DND-41 (cell line): ENCODE measurements at regions not wholly inside any gene's neighbourhood (a gene's known extent, or its start where the extent isn't known, plus 50 kb on each side); places are given as distances from the start of the nearest gene placed in this dataset.

Experiments
- ATAC-seq: fragments of 200-7000 bp; cut with Tn5 transposase; 3 replicates; pipeline ENCODE4 v1.9.1; 2021; ENCODE audit warnings: low read depth; ENCODE audit not compliant: insufficient read depth
- DNase-seq: peaks from one replicate; pipeline ENCODE4 v3.0.0-alpha.2; 2020
- H2AFZ ChIP-seq: 2 replicates; pipeline ENCODE4 v1.6.0; 2012; ENCODE audit warnings: low read depth, low read length
- H3K27ac ChIP-seq: 2 replicates; pipeline ENCODE4 v1.5.1; 2012; ENCODE audit warnings: low read length, inconsistent platforms
- H3K27me3 ChIP-seq: fragments of 200-600 bp; sonication (generic); 2 replicates; pipeline ENCODE4 v1.6.0; 2012; ENCODE audit warnings: low read length, mild to moderate bottlenecking, inconsistent platforms; ENCODE audit not compliant: insufficient read depth, poor library complexity
- H3K36me3 ChIP-seq: 2 replicates; pipeline ENCODE4 v1.5.1; 2012; ENCODE audit warnings: low read length, inconsistent platforms; ENCODE audit not compliant: insufficient read depth
- H3K4me1 ChIP-seq: 2 replicates; pipeline ENCODE4 v1.5.1; 2012; ENCODE audit warnings: mild to moderate bottlenecking, low read length; ENCODE audit not compliant: insufficient read depth
- H3K4me2 ChIP-seq: 2 replicates; pipeline ENCODE4 v1.6.0; 2012; ENCODE audit warnings: mild to moderate bottlenecking, moderate library complexity, low read length, inconsistent platforms; ENCODE audit not compliant: insufficient read depth
- H3K4me3 ChIP-seq, 2 experiments: fragments of 200-600 bp in 1 of 2; shearing (Covaris generic) in 1 of 2; 2 replicates each; pipeline ENCODE4 v1.5.1; 2012 to 2016; ENCODE audit warnings: inconsistent platforms in 2 of 2, low read length in 2 of 2, mild to moderate bottlenecking in 2 of 2, low read depth in 1 of 2, moderate library complexity in 1 of 2
- H3K79me2 ChIP-seq: 2 replicates; pipeline ENCODE4 v1.6.0; 2012; ENCODE audit warnings: low read length, inconsistent platforms; ENCODE audit not compliant: insufficient read depth
- H3K9ac ChIP-seq: 2 replicates; pipeline ENCODE4 v1.6.0; 2012; ENCODE audit warnings: low read depth, mild to moderate bottlenecking, inconsistent platforms, low read length, moderate library complexity
- H3K9me3 ChIP-seq: 2 replicates; pipeline ENCODE4 v1.5.1; 2012; ENCODE audit warnings: low read length, moderate library complexity, mild to moderate bottlenecking, inconsistent platforms; ENCODE audit not compliant: insufficient read depth, severe bottlenecking
- H4K20me1 ChIP-seq: 2 replicates; pipeline ENCODE4 v1.6.0; 2012; ENCODE audit warnings: low read length; ENCODE audit not compliant: insufficient read depth
- EZH2 ChIP-seq: IDR thresholded peaks from 3 replicates; pipeline ENCODE4 v1.6.1; 2012; ENCODE audit warnings: borderline replicate concordance, low read depth, mild to moderate bottlenecking, moderate library complexity, low read length, inconsistent platforms; ENCODE audit not compliant: severe bottlenecking
- TF ChIP-seq, protein P1 (sequence below): IDR thresholded peaks from 2 replicates; pipeline ENCODE4 v1.5.1; 2012; ENCODE audit warnings: borderline replicate concordance, low read length, moderate library complexity, mild to moderate bottlenecking; ENCODE audit not compliant: poor library complexity, severe bottlenecking; ENCODE audit errors: extremely low read depth

DNA sequence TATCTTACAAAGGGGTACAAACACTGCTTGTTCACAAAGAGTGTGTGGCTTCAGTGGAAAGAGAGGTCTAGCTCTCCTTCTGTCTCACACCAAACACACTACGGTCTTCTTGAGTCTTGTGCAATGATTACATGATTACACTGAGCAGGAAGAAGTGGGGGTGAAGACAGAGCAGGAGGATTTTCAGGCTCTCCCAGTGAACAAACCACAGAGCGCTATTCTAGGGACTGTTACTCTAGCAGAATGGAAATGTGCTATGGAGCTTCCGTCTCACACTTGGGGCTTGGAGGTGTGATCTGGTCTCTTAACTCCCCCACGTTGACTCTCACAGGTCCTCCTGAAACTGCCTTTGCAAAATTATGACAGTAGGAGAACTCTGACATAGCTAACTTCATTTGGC is 203.4 kb downstream of the MYLK4 start:
- Histone ChIP-seq H2AFZ (no peak overlapping the region), H3K79me2 (no peaks in the 10 kb centered on the region), H3K9ac (no peak overlapping the region), H3K27me3 (peaks cover 3% of the 10 kb centered on the region), H3K4me3 (no peak overlapping the region), H3K4me2 (no peak overlapping the region), H3K4me1 (peaks cover 19% of the 10 kb centered on the region), H3K27ac (no peak overlapping the region), H3K9me3 (peaks cover 12% of the 10 kb centered on the region), H4K20me1 (peaks cover 10% of the 10 kb centered on the region; the same call in 1 of the 2 replicates), H3K36me3 (no peaks in the 10 kb centered on the region)
- ATAC-seq, result no peak
- TF ChIP-seq, protein P1, sequence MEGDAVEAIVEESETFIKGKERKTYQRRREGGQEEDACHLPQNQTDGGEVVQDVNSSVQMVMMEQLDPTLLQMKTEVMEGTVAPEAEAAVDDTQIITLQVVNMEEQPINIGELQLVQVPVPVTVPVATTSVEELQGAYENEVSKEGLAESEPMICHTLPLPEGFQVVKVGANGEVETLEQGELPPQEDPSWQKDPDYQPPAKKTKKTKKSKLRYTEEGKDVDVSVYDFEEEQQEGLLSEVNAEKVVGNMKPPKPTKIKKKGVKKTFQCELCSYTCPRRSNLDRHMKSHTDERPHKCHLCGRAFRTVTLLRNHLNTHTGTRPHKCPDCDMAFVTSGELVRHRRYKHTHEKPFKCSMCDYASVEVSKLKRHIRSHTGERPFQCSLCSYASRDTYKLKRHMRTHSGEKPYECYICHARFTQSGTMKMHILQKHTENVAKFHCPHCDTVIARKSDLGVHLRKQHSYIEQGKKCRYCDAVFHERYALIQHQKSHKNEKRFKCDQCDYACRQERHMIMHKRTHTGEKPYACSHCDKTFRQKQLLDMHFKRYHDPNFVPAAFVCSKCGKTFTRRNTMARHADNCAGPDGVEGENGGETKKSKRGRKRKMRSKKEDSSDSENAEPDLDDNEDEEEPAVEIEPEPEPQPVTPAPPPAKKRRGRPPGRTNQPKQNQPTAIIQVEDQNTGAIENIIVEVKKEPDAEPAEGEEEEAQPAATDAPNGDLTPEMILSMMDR, result no peak
- TF ChIP-seq EZH2, result no peak
- no peak for DNase-seq

DNA sequence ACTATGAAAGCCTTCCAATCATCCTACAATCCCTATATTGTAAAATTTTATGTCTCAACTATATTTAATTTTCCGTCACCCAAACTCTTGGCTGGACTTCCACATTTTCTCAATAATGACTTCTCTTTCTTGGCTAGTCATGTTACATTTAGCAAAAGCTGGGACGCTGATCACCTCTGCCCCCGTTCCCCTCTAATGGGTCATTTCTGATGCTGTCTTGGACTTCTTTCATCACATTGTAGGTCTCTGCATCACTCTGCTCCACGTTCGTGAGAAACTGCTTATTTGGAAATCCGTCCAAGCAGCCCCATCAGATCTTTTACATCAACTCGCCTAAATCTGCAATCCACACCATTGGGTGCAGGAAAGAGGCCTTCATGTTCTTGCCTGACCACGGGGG is 203.8 kb downstream of the MYLK4 start:
- Histone ChIP-seq H4K20me1 (peaks cover 12% of the 10 kb centered on the region; the same call in 1 of the 2 replicates), H3K79me2 (no peaks in the 10 kb centered on the region), H3K36me3 (no peaks in the 10 kb centered on the region), H3K27ac (no peak overlapping the region), H3K4me2 (no peak overlapping the region), H3K4me3 (no peak overlapping the region), H3K9ac (no peak overlapping the region), H3K4me1 (peaks cover 23% of the 10 kb centered on the region), H2AFZ (no peak overlapping the region), H3K27me3 (peaks cover 3% of the 10 kb centered on the region), H3K9me3 (peaks cover 12% of the 10 kb centered on the region)
- no peak for ATAC-seq
- no peak for DNase-seq
- no peak for TF ChIP-seq EZH2
- TF ChIP-seq, protein P1, result no peak

DNA sequence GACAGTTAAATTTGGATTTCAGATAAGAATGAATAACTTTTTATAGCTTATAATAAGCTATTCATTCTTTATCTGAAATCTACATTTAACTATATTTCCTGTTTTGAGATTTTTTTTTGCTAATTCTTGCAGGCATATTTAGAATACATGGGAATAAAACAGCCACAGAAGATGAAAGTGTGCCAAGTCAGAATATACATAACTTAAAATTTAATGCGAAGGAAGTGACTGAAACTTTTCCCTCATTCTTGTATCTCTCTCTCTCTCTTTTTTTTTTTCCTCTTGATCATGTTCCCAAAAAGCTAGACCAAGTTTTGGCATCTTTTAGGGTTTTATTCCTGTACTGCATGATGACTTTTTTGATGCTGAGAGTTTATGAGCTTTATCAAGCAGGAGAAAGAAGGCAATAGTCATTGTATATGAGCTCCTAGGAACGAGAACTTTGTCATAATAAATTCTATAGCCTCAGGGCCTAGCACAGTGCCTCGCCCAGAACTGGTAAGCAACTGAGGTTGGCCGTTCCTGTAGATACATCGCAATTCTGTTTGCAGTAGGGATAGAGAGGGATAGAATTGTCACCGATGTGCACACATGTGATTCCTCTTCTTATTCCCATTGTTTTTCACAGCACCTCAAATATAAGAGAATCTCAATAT is 205.2 kb downstream of the MYLK4 start:
- TF ChIP-seq EZH2, result no peak
- H3K27me3 ChIP-seq, result peaks cover 8% of the 10 kb centered on the region
- no peak overlapping the region for H2AFZ ChIP-seq
- peaks cover 12% of the 10 kb centered on the region for H3K9me3 ChIP-seq
- H4K20me1 ChIP-seq, result peaks cover 12% of the 10 kb centered on the region; the same call in 1 of the 2 replicates
- DNase-seq, result no peak
- no peak overlapping the region for H3K4me3 ChIP-seq
- H3K9ac ChIP-seq, result no peak overlapping the region
- no peak overlapping the region for H3K27ac ChIP-seq
- H3K4me2 ChIP-seq, result no peak overlapping the region
- no peak for ATAC-seq
- no peaks in the 10 kb centered on the region for H3K36me3 ChIP-seq
- peaks cover 27% of the 10 kb centered on the region for H3K4me1 ChIP-seq
- no peaks in the 10 kb centered on the region for H3K79me2 ChIP-seq

- no peak overlapping the region for H2AFZ ChIP-seq
- DNase-seq (no peak), ATAC-seq (peak; percentile 29)
- H3K4me2 ChIP-seq, result peak overlapping the region; percentile 51
- peaks cover 12% of the 10 kb centered on the region; the same call in 1 of the 2 replicates for H4K20me1 ChIP-seq
- peak overlapping the region in 1 of 2 experiments; percentile 1; a peak in 1 of 4 replicates for H3K4me3 ChIP-seq
- no peak overlapping the region for H3K9ac ChIP-seq
- no peak overlapping the region for H3K27ac ChIP-seq
- no peaks in the 10 kb centered on the region for H3K79me2 ChIP-seq
- TF ChIP-seq EZH2, result no peak
- TF ChIP-seq, protein P1, result no peak
- H3K9me3 ChIP-seq, result peaks cover 7% of the 10 kb centered on the region
- peaks cover 27% of the 10 kb centered on the region for H3K4me1 ChIP-seq
- H3K36me3 ChIP-seq, result no peaks in the 10 kb centered on the region
- peaks cover 12% of the 10 kb centered on the region for H3K27me3 ChIP-seq
Observed at GRCh38 chr6:2543321-2543720, 207.4 kb downstream of the MYLK4 start.
